DND-41 (cell line): ENCODE measurements at regions not wholly inside any gene's neighbourhood (a gene's known extent, or its start where the extent isn't known, plus 50 kb on each side); places are given as distances from the start of the nearest gene placed in this dataset.

ENCODE experiments used
- CTCF ChIP-seq: IDR thresholded peaks from 2 replicates; pipeline ENCODE4 v1.5.1; 2012; ENCODE audit warnings: borderline replicate concordance, low read length, moderate library complexity, mild to moderate bottlenecking; ENCODE audit not compliant: poor library complexity, severe bottlenecking; ENCODE audit errors: extremely low read depth
- EZH2 ChIP-seq: IDR thresholded peaks from 3 replicates; pipeline ENCODE4 v1.6.1; 2012; ENCODE audit warnings: borderline replicate concordance, low read depth, mild to moderate bottlenecking, moderate library complexity, low read length, inconsistent platforms; ENCODE audit not compliant: severe bottlenecking

- no peak for TF ChIP-seq EZH2
- TF ChIP-seq CTCF, result no peak
Measured at GRCh38 chr7:20062932-20063331, 154.3 kb downstream of the MACC1 start.
